ENCODE measurements at regions not wholly inside any gene's neighbourhood (a gene's known extent, or its start where the extent isn't known, plus 50 kb on each side); places are given as distances from the start of the nearest gene placed in this dataset.

- TF ChIP-seq EZH2 (IDR thresholded peaks at IDR 0.05) (no peak), CTCF (IDR thresholded peaks at IDR 0.05) (no peak)
These were observed 420.6 kb downstream of the ZEB2 start for GRCh38 chr2:144099340-144099739.

Data from neural progenitor cell (in vitro differentiated cells).